Astrocyte of the cerebellum (primary cell): ENCODE measurements at regions not wholly inside any gene's neighbourhood (a gene's known extent, or its start where the extent isn't known, plus 50 kb on each side); places are given as distances from the start of the nearest gene placed in this dataset.

Source experiments
- DNase-seq: peaks from one replicate; pipeline ENCODE4 v3.0.0-alpha.2; 2011; ENCODE audit warnings: low read depth
- H3K4me3 ChIP-seq: 2 replicates; pipeline ENCODE4 v1.5.1; 2011; ENCODE audit warnings: mild to moderate bottlenecking, low read depth, low read length, moderate library complexity
- CTCF ChIP-seq: IDR thresholded peaks from 2 replicates; pipeline ENCODE4 v1.5.1; 2012; ENCODE audit warnings: low read length, low read depth, moderate library complexity, mild to moderate bottlenecking; ENCODE audit errors: missing control alignments
- in situ Hi-C: cut with HindIII; loops from 2 replicates; pipeline ENCODE4 v1.10.0; 2017; ENCODE audit warnings: low sequenced_read_pairs

GRCh38 chr14:42334931-42335330 is 728.3 kb downstream of the LRFN5 start:
- no peak for DNase-seq
- in situ Hi-C loops, result no loop called here
- no peak for TF ChIP-seq CTCF

GRCh38 chr14:42323426-42323825 is 716.8 kb downstream of the LRFN5 start:
- in situ Hi-C loops, result no loop called here

More at GRCh38 chr14:42334931-42335330, 728.3 kb downstream of the LRFN5 start:
- H3K4me3 ChIP-seq, result no peak overlapping the region

GRCh38 chr14:42322531-42323284 is 716.0 kb downstream of the LRFN5 start:
- no peak for DNase-seq
- no peak overlapping the region for H3K4me3 ChIP-seq
- in situ Hi-C loops, result no loop called here
- no peak for TF ChIP-seq CTCF

More at GRCh38 chr14:42323426-42323825, 716.8 kb downstream of the LRFN5 start:
- H3K4me3 ChIP-seq, result no peak overlapping the region
- DNase-seq, result no peak
- TF ChIP-seq CTCF, result no peak

GRCh38 chr14:42319996-42320395 is 713.3 kb downstream of the LRFN5 start:
- no peak overlapping the region for H3K4me3 ChIP-seq
- TF ChIP-seq CTCF, result no peak
- no peak for DNase-seq
- in situ Hi-C loops, result no loop called here

- in situ Hi-C loops, result no loop called here
- TF ChIP-seq CTCF, result no peak
- H3K4me3 ChIP-seq, result no peak overlapping the region
- DNase-seq, result no peak
Measured at GRCh38 chr14:42316693-42317092, 710.0 kb downstream of the LRFN5 start.

- in situ Hi-C loops, result no loop called here
- H3K4me3 ChIP-seq, result no peak overlapping the region
- DNase-seq, result no peak
- TF ChIP-seq CTCF, result no peak
Measured at GRCh38 chr14:42311876-42312275, 705.2 kb downstream of the LRFN5 start.
